Skeletal muscle satellite cell (primary cell): ENCODE measurements at regions not wholly inside any gene's neighbourhood (a gene's known extent, or its start where the extent isn't known, plus 50 kb on each side); places are given as distances from the start of the nearest gene placed in this dataset.

ENCODE experiments used
- H3K27me3 ChIP-seq: 2 replicates; pipeline ENCODE4 v1.7.0; 2013; ENCODE audit warnings: low read length; ENCODE audit not compliant: control insufficient read depth, insufficient read depth
- H3K36me3 ChIP-seq: 2 replicates; pipeline ENCODE4 v1.7.0; 2013; ENCODE audit warnings: mild to moderate bottlenecking, control low read depth, low read length; ENCODE audit not compliant: insufficient read depth
- H3K4me1 ChIP-seq: 2 replicates; pipeline ENCODE4 v1.7.0; 2013; ENCODE audit warnings: low read length; ENCODE audit not compliant: control insufficient read depth, insufficient read depth
- H3K4me2 ChIP-seq: 2 replicates; pipeline ENCODE4 v1.7.0; 2013; ENCODE audit warnings: mild to moderate bottlenecking, low read length
- H3K4me3 ChIP-seq: 2 replicates; pipeline ENCODE4 v1.7.0; 2013; ENCODE audit warnings: low read length
- H3K9ac ChIP-seq: 2 replicates; pipeline ENCODE4 v1.7.0; 2013; ENCODE audit warnings: mild to moderate bottlenecking, low read depth, low read length, moderate library complexity
- H3K9me3 ChIP-seq: replicated peaks from 2 replicates; pipeline ENCODE4 v1.7.0; 2013; ENCODE audit warnings: mild to moderate bottlenecking, control low read depth, low read length

DNA sequence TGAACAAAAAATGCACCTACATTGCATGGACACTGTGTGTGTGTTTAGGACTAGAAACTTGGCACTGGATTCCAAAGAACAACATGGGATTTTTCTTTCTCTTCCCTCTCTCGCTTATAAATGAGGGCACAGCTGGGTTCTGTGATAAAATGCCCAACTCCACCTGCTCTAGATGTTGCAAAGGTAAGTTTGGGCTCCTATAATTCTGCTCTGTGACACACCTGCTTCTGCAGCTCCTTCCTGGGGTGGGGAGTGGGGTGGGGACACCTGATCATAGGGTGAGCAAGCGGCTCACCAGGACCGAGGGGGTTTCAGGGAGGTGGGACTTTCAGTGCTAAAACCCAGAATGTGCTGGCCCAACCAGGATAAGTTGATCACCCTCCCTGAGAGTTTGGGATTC lies 104.3 kb downstream of the AXIN2 start:
- Histone ChIP-seq H3K4me1 (no peaks in the 10 kb centered on the region), H3K36me3 (no peaks in the 10 kb centered on the region)

DNA sequence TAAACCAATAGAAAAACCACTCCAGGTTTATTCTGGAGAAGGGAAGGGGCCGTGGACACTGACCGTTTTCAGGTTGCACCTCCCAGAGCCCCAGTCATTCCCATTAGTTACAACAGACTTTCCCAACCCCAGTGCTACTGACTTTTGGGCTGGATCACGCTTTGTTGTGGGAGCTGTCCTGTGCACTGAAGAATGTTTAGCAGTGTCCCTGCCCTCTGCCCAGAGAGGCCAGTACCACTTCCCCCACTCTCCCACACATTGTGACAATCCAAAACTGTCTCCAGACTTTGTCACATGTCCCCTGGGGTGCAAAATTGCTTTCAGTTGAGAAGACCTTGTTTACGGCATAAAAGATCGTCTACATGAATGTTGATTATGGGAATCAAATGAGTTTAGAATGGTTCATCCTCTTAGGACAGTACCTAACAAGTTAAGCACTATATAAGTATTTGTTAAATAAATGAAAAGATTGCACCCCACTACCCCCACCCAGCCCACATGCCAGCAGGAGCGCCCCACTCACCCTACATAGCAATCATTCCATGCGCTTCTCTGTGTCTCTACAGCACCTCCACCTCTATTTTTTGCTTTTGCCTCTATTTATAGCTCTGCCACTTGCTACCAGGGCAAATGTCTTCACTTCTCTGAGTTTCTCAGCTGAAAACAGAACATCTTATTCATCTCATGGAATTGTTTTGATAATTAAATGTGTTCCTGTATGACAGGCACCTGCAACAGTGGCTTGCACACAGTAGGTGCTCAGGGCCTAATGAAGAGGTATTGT lies 104.9 kb downstream of the AXIN2 start:
- Histone ChIP-seq H3K27me3 (peaks cover 24% of the 10 kb centered on the region), H3K4me3 (no peak overlapping the region), H3K9ac (no peak overlapping the region), H3K4me2 (no peak overlapping the region), H3K4me1 (no peaks in the 10 kb centered on the region), H3K9me3 (no peaks in the 10 kb centered on the region), H3K36me3 (no peaks in the 10 kb centered on the region)

More for the DNA sequence above, 104.3 kb downstream of the AXIN2 start:
- Histone ChIP-seq H3K9me3 (no peaks in the 10 kb centered on the region), H3K4me2 (no peak overlapping the region), H3K4me3 (no peak overlapping the region), H3K9ac (no peak overlapping the region), H3K27me3 (peaks cover 19% of the 10 kb centered on the region)

DNA sequence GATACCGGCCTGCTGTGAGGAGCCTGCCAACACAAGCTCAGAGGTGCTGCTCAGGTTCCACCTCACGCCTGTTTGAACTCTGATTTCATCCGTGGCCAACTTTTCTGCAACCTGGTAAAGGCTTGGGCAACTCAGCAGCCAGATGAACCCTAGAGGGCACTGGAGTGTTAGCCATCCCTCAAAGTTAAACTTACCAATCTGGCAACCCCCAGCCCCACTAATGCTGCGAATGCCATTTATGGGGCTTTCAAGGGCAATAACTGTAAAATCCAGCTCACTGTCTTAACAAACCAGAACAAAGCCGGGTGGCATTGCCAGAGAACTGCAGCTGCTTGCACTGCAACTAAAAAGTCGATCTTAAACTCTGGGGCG lies 105.5 kb downstream of the AXIN2 start:
- Histone ChIP-seq H3K4me3 (no peak overlapping the region), H3K36me3 (no peaks in the 10 kb centered on the region), H3K4me2 (no peak overlapping the region), H3K4me1 (no peaks in the 10 kb centered on the region), H3K27me3 (peaks cover 26% of the 10 kb centered on the region), H3K9me3 (no peaks in the 10 kb centered on the region), H3K9ac (no peak overlapping the region)

DNA sequence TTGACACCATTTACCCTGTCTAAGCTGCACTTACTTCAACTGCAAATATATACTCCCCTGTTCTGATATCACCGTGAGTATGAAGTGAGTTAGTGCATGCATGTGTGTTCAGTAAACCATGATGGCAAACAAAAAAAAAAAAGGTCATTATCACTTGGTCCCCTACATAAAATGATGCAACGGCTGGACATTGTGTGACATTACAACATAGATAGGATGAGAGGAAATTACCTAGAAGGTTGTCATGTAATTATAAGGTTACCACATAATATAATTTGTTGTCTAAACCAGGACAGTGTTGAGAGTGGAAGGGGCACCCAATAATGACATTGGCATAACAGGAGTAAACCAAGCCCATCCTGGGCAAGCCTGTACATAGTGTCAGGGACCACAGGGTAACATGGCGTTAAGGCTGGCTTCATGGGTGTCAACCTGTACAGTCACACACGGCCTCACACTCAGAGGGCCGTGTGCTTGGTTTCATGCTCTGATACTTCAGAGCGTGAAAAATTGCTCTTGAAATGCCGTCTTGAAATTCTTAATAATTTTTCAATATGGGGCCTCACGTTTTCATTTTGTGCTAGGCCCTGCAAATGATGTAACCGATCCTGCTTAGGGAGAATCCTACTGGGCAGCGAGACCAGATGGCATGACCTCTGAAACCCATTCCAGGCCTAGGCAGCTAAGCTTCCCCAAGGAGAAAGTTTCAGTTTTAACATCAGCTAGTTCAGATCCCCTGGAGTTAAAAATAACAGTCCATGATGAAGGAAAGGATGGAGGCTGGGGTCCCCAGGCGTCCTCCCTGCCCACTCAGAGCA lies 106.1 kb downstream of the AXIN2 start:
- Histone ChIP-seq H3K27me3 (peaks cover 28% of the 10 kb centered on the region), H3K36me3 (no peaks in the 10 kb centered on the region), H3K4me1 (no peaks in the 10 kb centered on the region), H3K9ac (no peak overlapping the region), H3K4me3 (no peak overlapping the region), H3K4me2 (no peak overlapping the region), H3K9me3 (no peaks in the 10 kb centered on the region)

DNA sequence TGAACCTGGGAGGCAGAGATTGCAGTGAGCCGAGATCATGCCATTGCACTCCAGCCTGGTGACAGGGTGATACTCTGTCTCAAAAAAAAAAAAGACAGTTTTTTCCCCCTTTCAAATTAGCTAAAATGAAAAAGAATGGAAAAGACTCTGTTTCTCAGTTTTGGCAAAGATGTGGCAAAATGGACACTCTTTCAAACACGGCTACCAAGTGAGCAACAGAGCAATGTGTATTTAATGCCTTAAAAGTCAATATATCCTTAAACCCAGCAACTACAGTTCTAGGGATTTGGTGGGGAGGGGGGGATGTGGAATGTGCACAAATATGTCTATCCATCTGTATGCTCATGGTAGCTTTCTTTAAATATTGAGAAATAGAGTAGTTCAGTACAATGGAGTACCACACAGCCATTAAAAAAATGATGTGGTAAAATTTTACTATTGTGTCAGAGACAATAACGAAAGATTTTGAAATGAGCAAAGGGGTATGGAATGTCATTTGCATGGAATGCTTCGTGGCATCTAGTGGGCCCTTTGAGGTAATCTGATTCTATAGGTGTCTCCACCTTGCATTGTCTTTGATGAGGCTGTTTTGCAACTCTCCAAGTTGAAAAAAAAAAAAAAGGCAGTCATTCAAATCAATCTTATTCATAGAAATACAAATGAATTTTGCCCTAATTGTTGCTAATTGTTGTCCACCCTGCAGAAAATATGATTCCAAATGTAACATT lies 108.1 kb downstream of the AXIN2 start:
- Histone ChIP-seq H3K4me1 (no peaks in the 10 kb centered on the region), H3K4me3 (no peak overlapping the region), H3K9me3 (no peaks in the 10 kb centered on the region), H3K4me2 (no peak overlapping the region), H3K27me3 (peaks cover 32% of the 10 kb centered on the region), H3K9ac (no peak overlapping the region), H3K36me3 (no peaks in the 10 kb centered on the region)

DNA sequence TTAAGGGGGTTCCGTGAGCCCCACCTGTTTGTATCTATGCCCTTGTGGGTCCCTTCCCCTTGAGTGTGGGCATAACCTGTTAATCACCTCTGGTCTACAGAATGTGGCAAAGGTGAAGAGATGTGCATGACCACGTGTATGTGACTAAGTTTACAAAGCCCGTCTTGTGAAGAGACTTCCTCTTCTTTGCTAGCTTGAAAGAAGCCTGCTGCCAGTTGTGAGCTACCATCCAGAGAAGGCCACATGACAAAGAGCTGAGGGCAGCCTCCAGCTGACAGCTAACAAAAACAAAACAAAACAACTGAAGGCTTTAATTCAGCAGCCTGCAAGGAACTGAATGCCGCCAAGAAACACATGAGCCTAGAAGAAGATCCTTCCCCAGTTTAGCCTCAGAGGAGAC lies 112.0 kb downstream of the AXIN2 start:
- Histone ChIP-seq H3K27me3 (peaks cover 50% of the 10 kb centered on the region), H3K36me3 (no peaks in the 10 kb centered on the region), H3K4me2 (no peak overlapping the region), H3K9me3 (no peaks in the 10 kb centered on the region), H3K9ac (no peak overlapping the region), H3K4me3 (no peak overlapping the region), H3K4me1 (no peaks in the 10 kb centered on the region)

DNA sequence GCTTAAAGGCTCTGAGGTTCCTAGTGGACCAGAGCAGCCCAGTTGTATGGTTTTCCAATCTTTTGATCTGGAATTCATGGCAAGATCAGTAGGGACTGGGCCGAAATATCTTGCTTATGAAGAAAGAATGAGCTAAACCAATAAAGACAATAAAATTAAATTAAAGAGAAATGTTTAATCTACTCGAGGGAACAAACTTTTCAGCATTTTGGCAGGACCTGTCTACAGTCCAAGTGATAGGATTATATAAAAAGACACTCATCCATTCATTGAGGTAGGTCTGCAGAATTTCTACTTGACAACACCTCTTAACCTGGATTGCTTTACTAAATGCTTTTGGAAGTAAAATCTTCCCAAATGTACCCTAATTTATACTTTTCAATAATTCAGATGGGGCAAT lies 113.6 kb downstream of the AXIN2 start:
- no peak overlapping the region for H3K9ac ChIP-seq
- peaks cover 67% of the 10 kb centered on the region for H3K27me3 ChIP-seq
- no peaks in the 10 kb centered on the region for H3K36me3 ChIP-seq
- no peaks in the 10 kb centered on the region for H3K9me3 ChIP-seq
- H3K4me3 ChIP-seq: no peak overlapping the region
- no peaks in the 10 kb centered on the region for H3K4me1 ChIP-seq
- H3K4me2 ChIP-seq: no peak overlapping the region

DNA sequence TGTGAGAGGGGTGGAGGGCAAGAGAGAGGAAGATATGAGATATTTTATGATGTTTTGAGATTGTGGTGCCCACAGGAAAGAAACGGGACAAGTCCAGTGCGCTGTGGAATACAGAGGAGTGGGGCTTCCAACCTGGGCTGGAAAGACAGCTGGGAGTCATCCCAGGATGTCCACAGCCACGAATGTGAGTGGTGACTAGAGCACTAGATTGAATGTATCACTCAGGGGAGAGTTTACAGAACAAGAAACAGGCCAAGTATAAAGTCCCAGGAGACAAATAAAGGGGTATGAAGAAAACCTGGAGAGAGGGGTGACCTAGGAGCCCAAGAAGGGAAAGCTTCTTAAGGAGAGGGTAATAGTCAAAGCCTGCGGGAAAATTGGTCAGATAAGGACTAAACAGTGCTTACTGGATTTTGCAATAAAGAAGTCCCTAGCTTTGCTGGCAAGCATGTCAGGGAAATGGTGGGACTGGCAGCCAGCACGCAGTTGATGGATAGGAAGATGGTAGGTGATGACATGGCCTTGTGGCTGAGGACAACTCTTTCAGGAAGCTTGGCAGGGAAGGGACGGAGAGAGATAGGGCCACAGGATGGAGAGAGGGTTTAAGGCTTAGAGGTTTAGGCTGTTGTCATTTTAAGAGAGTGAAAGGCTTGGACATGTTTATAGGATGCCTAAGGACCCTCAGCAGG lies 114.5 kb downstream of the AXIN2 start:
- Histone ChIP-seq H3K4me1 (no peaks in the 10 kb centered on the region), H3K4me3 (no peak overlapping the region), H3K9ac (no peak overlapping the region), H3K4me2 (no peak overlapping the region), H3K9me3 (no peaks in the 10 kb centered on the region), H3K36me3 (no peaks in the 10 kb centered on the region), H3K27me3 (peaks cover 69% of the 10 kb centered on the region)

DNA sequence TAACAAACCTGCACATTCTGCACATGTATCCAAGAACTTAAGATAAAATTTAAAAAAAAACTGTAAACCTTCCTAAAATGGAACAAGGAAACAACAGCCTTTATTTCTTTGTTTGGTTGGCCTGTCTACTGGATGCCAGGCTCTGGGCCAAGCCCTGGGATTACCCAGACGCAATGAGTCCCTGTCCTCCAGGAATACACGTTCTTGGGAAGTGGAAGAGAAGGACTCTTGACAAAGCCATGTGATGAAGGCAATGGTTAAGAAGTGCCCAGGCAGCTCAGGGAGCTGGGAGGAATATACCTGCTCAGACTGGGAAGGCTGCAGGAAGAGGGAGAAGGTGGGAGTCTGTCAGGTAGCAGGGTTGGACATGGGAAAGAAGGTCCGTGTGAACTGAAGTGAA lies 115.4 kb downstream of the AXIN2 start:
- Histone ChIP-seq H3K9ac (no peak overlapping the region), H3K4me3 (no peak overlapping the region), H3K4me2 (no peak overlapping the region), H3K4me1 (no peaks in the 10 kb centered on the region), H3K9me3 (no peaks in the 10 kb centered on the region), H3K27me3 (peaks cover 64% of the 10 kb centered on the region), H3K36me3 (no peaks in the 10 kb centered on the region)

DNA sequence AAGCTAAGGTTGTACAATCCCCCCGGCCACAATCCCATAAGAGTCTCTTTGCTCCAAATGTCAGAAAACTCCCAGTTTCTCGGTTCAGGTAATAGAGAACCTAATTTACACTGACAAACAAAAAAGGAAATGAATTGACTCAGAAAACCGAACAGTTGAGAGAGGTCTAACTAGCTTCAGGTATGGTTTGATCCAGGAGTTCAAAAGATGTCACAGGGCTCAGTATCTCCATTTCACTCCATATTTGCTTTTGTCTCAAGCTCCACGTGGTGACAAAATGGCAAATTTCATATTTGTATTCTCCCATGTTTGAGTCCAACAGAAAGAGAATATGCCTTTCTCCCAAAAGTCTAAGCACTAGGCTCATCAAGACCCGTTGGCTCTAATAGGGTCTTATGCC lies 117.4 kb downstream of the AXIN2 start:
- Histone ChIP-seq H3K4me3 (no peak overlapping the region), H3K9me3 (no peaks in the 10 kb centered on the region), H3K27me3 (peaks cover 66% of the 10 kb centered on the region), H3K9ac (no peak overlapping the region), H3K36me3 (no peaks in the 10 kb centered on the region), H3K4me1 (no peaks in the 10 kb centered on the region), H3K4me2 (no peak overlapping the region)

DNA sequence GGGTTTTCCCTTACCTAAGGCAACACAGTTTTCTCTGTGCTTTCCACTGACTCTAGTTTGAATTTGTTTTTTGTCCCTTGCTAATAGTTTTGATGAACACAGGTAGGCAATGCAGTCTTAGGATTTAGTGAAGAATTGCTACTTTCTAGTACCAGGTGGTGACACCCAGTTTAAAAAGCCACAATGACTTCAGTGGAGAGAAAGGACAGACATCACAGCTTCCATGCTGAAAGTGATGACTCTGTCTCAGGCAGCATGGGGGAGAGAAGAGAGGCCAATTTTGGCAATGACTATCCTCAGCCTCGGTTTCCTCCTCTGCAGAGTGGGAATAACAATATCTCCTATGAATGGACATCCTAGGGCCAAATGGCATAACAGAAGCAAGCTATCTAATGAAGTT lies 118.8 kb downstream of the AXIN2 start:
- Histone ChIP-seq H3K4me1 (no peaks in the 10 kb centered on the region), H3K36me3 (no peaks in the 10 kb centered on the region), H3K4me3 (no peak overlapping the region), H3K9ac (no peak overlapping the region), H3K27me3 (peaks cover 67% of the 10 kb centered on the region), H3K9me3 (no peaks in the 10 kb centered on the region), H3K4me2 (no peak overlapping the region)
